HG02678 (cell line): ENCODE measurements at regions not wholly inside any gene's neighbourhood (a gene's known extent, or its start where the extent isn't known, plus 50 kb on each side); places are given as distances from the start of the nearest gene placed in this dataset.

Source experiments
- ATAC-seq: cut with Tn5 transposase; IDR thresholded peaks from one replicate; pipeline ENCODE4 v1.9.1; 2021; ENCODE audit warnings: mild to moderate bottlenecking, moderate library complexity; ENCODE audit not compliant: unreplicated experiment

GRCh38 chr1:185515696-185516095, 198.7 kb upstream of the IVNS1ABP start:
- ATAC-seq, result no peak

- ATAC-seq, result no peak
Measured at GRCh38 chr1:185514311-185514710, 197.3 kb upstream of the IVNS1ABP start.

GRCh38 chr1:185512442-185512841, 195.4 kb upstream of the IVNS1ABP start:
- no peak for ATAC-seq

GRCh38 chr1:185501099-185501498, 184.1 kb upstream of the IVNS1ABP start:
- no peak for ATAC-seq

- ATAC-seq, result no peak
Measured at GRCh38 chr1:185500001-185500626, 183.1 kb upstream of the IVNS1ABP start.

- no peak for ATAC-seq
Measured at GRCh38 chr1:185498207-185498606, 181.2 kb upstream of the IVNS1ABP start.

- no peak for ATAC-seq
Measured at GRCh38 chr1:185497177-185497576, 180.1 kb upstream of the IVNS1ABP start.

GRCh38 chr1:185495898-185496297, 178.9 kb upstream of the IVNS1ABP start:
- no peak for ATAC-seq

- no peak for ATAC-seq
Measured at GRCh38 chr1:185495007-185495406, 178.0 kb upstream of the IVNS1ABP start.

- no peak for ATAC-seq
Measured at GRCh38 chr1:185492089-185492825, 175.2 kb upstream of the IVNS1ABP start.

GRCh38 chr1:185491604-185492003, 174.6 kb upstream of the IVNS1ABP start:
- no peak for ATAC-seq

- ATAC-seq, result no peak
Measured at GRCh38 chr1:185490924-185491323, 173.9 kb upstream of the IVNS1ABP start.

- no peak for ATAC-seq
Measured at GRCh38 chr1:185489406-185489805, 172.4 kb upstream of the IVNS1ABP start.

GRCh38 chr1:185488808-185489207, 171.8 kb upstream of the IVNS1ABP start:
- ATAC-seq, result no peak

- no peak for ATAC-seq
Measured at GRCh38 chr1:185487936-185488335, 170.9 kb upstream of the IVNS1ABP start.

- no peak for ATAC-seq
Measured at GRCh38 chr1:185487026-185487425, 170.0 kb upstream of the IVNS1ABP start.

- ATAC-seq, result no peak
Measured at GRCh38 chr1:185486346-185486745, 169.3 kb upstream of the IVNS1ABP start.

- ATAC-seq, result no peak
Measured at GRCh38 chr1:185483664-185484450, 166.8 kb upstream of the IVNS1ABP start.

GRCh38 chr1:185483217-185483616, 166.2 kb upstream of the IVNS1ABP start:
- ATAC-seq, result no peak

- no peak for ATAC-seq
Measured at GRCh38 chr1:185480545-185480944, 163.5 kb upstream of the IVNS1ABP start.

GRCh38 chr1:185479796-185480195, 162.8 kb upstream of the IVNS1ABP start:
- ATAC-seq, result no peak

GRCh38 chr1:185478877-185479276, 161.8 kb upstream of the IVNS1ABP start:
- no peak for ATAC-seq
